Urothelium cell line (cell line): ENCODE measurements at regions not wholly inside any gene's neighbourhood (a gene's known extent, or its start where the extent isn't known, plus 50 kb on each side); places are given as distances from the start of the nearest gene placed in this dataset.
"Not testable (repeated sequence)": the region's sequence is repeated elsewhere in the genome, so short reads cannot be mapped to it uniquely, and the experiment has no call there.

Experiments used
- DNase-seq: peaks from one replicate; pipeline ENCODE4 v3.0.0; 2011; ENCODE audit warnings: low spot score, mixed read lengths
- FAIRE-seq: peaks from 2 replicates; lab custom pipeline; 2011; peaks lifted over from hg19 to GRCh38; lab: Jason Lieb, UNC

DNA sequence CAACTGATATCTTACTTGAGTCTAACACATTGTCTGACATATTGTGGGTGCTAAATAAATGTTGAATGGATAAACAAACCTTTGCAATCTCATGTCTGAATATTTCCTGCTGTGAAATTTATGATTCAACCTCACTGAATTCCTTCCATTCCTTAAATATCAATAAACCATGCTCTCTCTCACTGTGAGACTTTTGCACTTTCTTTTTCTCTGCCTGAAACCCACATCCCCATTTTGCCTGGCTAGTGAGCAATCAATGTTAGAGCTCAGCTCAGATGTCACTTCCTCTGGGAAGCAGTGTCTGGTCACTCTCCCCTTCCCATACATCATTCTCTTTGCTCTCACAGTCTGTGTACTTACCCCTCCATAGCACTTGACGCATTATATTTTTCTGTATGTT is 383.7 kb upstream of the TRPC7 start:
- FAIRE-seq, result no peak
- no peak for DNase-seq

DNA sequence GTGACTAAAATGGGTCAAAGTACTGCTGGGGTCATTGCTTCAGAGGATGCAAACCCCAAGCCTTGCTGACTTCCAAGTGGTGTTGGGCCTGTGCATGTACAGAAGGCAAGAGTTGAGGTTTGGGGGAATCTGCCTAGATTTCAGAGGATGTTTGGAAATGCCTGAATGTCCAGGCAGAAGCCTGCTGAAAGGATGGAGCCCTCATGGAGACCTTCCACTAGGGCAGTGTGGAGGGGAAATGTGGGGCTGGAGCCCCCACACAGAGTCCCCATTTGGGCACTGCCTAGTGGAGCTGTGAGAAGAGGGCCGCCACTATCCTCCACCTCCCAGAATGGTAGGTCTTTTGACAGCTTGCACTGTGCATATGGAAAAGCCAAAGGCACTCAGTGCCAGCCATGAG is 377.7 kb upstream of the TRPC7 start:
- FAIRE-seq, result no peak
- no peak for DNase-seq

DNA sequence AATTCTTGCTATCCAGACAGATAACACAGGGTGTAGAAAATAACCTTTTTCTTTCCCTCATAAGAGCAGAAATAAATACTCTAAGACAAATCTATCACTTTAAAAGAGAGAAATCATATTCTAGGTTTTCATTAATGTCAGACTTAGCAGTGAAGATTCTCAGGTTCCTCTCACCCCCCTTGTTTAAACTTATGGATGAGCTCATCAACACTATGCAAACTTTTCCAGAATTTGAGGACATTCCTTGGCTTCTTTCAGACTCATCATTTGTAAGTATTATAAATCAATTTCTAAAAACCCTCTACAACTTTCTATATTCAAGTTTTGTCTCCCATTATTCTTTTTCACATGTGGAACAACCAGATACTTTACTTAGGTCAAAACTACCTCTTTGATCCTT is 374.9 kb upstream of the TRPC7 start:
- no peak for FAIRE-seq
- no peak for DNase-seq

DNA sequence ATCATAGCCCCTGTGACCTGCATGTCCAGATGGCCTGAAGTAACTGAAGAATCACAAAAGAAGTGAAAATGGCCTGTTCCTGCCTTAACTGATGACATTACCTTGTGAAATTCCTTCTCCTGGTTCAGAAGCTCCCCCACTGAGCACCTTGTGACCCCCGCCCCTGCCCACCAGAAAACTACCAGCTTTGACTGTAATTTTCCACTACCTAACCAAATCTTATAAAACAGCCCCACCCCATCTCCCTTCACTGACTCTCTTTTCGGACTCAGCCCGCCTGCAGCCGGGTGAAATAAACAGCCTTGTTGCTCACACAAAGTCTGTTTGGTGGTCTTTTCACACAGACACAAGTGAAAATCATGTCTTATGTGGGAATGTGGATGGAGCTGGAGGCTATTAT is 373.9 kb upstream of the TRPC7 start:
- DNase-seq, FAIRE-seq: not testable (repeated sequence)

DNA sequence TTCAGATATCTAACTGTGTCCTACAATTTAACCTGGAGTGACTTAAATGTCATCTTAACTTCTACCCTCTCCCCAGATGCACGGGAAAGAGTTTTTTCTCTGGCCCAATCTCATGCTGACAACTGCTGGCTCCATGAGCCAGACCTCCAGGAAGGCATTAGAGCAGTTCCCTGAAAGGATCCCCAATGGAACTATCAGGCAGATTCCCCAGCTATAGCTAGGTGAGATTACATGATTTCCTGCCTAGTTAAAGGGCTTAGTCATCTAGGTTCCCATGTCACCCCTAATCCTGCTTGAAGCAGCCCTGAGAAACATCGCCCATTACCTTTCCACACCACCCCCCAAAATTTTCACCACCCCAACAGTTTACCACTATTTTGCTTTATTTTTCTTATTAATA is 373.5 kb upstream of the TRPC7 start:
- DNase-seq, result no peak
- no peak for FAIRE-seq

DNA sequence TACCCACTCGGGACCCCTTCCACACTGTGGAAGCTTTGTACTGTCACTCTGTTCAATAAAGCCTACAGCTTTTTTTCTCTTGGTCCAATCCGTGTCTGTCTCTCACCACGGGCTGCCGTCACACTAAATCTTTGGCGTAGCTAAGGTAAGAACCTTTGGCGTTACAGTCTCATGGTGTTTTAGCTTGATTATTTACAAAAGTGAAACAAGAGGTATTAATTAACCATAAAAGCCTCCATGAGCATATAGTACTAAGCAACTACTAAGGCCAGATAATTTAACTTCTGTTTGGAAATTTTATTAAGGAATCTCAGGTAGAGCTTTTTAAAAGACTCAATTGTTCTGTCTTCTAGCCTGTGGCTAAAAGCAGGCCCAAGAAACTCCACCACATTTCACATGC is 370.7 kb upstream of the TRPC7 start:
- no peak for FAIRE-seq

DNA sequence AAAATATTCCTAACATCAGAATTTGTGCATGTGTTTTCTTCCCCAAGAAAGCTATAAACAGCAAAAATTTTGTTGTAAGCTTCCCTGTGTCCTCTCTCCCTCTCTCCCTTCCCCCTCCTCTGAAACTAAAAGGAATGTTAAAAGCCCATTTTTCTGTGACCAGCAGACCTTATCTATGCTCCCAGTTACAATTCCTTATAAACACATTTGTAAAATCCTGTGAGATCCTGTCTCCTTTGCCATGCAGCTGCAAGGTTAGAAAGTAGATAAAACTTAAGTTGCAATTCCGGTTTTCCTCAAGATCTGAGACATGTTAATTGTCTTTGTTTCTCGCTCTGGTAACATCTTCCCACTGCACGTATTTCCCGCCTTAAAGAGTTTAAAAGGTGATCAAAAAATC is 370.3 kb upstream of the TRPC7 start:
- not testable (repeated sequence) for FAIRE-seq, DNase-seq

More for the DNA sequence above, 370.7 kb upstream of the TRPC7 start:
- no peak for DNase-seq

DNA sequence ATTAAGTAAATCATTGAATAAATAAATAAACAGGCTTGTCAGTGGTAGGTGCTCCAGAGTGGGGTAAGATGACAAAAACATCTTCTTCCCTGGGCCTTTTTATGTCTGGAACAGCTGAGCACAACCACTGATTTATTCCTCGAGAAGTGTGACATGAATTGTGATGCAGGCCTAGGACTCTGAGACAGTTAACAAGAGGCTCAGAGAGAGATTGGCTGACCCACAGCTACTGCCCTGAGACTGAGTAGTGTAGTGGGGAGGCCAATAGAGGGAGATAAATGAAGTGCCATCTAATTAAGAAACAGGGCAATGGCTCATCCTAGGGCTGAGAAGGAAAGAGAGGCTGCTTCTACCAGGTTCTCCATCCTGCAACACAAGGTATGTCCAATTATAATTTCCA is 369.3 kb upstream of the TRPC7 start:
- DNase-seq (no peak), FAIRE-seq (no peak)

DNA sequence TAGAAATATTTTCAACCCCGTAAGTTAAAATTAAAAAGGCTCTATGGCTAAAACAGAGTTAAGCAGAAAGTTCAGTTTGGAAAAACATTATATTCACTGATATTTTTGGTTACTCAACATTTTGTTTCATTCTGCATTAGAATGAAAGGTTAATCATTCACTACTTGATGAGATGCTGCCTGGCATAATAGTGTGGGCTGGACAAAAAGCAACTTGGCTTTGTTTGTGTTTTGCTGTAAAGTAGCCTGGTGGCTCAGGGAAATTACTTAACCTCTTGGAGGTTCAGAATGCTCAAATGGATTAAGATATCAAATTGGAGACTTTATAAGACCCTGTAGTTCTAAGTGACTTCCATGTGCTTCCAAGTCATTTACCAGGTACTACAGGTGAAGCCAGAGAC is 367.4 kb upstream of the TRPC7 start:
- DNase-seq, result no peak
- no peak for FAIRE-seq

DNA sequence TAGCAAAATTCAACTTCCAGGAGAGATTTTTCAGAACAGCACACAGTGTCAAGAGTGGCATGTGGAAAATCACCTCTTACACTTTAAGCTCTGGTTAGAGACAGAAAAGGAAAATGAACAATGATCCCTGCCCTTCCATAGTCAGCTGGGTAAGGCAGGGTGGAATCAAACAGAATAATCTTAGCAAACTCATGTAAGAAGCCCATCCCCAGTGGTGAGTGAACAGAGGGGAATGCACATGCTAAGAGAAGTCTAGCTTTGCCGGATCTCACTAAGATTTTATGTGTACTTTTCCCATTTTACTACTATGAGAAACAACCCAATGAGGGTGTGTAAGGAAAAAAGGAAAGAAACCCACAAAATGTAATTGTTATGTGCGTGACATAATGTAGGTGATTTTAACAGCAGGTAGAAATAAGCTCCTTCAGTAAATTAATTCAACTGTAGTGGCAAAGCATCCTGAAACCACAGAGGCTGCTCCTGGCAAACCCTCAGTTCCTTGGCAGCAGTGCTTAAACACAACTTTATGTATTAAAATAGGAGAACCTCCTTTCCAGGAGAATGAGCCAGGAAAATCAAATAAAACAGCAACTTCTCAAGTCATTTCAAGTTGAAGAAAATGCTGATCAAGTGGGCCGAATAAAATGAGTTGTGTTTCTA is 366.0 kb upstream of the TRPC7 start:
- FAIRE-seq, result no peak
- DNase-seq, result no peak

DNA sequence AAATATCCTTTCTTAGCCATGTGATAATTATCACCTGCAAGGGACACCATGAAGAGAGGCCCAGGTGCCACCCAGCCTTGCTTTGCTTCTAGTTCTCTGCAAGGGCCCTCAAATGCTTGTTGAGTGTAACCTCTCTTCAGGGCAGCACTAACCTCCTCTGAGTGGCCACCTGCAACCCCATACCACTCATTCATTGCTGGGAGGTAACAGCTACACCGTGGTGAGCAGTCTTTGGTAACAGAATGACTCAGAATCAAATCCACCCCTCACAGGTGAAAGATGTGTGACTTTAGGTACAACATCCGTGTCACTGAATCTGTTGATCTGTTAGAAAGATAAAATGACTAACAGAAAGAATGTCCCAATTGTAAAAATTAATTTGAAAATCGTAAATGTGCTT is 365.1 kb upstream of the TRPC7 start:
- DNase-seq, result no peak
- no peak for FAIRE-seq

DNA sequence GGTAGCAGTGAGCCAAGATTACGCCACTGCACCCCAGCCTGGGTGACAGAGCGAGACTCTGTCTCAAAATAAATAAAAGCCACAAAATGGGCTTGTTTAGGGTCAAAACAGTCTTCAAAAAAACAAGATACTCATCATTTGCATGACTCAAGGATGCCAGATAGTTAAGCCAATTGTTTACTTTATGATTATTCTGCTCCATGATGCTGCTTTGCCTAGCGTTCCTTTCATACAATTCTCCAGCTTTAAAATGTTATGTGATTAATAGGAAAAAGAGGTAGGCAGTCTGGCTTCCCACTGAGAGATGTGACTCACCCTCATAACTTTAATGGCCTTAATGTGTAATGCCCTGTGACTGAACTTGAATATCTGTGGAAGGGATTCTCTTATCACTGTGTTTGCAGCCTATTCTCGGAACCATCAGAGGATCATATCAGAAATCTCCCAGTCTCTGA is 364.6 kb upstream of the TRPC7 start:
- DNase-seq (peak; percentile 42), FAIRE-seq (no peak)

DNA sequence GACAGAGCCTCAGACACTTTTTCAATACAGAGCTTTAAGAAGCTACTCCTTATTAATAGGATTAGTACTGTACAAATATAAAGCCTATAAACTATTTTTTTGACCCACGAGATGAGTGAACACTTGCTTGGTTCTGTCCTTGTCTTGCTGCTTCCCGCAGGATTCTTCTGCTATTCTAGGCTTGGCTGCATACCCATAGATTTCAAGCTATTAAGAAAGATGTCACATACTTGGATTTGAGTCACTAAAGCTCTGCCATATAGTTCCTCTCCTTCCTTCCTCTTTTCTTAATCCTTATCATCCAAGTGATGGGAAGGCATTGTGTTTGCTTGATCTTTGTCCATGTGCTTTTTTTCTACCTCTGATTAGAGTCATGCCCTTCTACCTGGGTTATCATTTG is 361.2 kb upstream of the TRPC7 start:
- FAIRE-seq, result no peak
- DNase-seq, result no peak

DNA sequence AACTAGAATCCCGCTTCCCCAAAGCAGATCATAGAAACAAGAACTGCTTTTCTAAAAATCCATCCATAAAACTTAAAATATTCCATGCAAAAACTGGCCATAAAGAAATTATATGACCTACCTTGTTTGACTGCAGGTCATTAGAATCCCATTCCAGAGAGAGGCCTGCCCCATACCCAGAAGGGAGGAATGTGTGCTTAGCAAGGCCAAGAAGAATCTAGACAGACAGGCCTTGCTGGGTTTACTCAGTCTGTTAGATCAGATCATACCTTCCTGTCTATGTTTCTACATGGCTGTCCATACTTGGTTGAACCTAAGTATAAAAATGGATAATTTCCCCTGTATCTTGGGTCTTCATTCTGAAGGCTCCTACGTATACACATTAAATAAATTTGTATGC is 358.8 kb upstream of the TRPC7 start:
- DNase-seq (no peak), FAIRE-seq (no peak)

DNA sequence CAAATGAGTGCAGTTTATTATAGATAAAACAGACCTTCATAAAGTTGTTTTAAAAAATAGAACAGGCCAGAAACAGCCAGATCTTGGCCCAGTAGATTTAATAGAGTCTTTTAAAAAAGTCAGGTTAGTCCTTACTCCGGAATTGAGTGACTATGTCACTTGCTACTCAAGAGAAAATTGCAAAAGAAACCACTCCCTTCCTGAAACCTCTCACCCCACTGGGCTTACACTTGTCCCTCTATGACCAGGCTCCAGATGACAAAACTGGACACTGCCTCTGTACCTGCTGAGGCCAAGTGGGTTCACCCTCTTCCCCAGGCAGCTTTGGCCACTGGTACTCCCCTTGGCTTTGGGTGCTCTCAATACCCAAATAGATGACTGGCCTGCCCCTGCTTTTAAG is 357.2 kb upstream of the TRPC7 start:
- FAIRE-seq (no peak), DNase-seq (no peak)

DNA sequence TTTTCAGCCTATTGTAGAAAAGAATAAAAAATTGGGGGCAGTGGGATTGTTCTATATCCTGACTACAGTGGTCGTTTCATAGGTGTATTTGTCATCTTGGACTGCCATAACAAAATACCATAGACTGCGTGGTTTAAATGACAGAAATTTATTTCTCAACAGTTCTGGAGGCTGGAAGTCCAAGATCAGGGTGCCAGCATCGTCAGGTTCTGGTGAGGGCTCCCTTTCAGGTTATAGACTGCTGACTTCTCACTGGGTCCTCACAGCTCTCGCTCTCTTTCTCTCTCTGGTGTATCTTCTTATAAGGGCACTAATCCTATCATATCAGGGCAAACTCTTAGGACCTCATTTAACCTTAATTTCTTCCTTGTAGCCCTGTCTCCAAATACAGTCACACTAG is 356.7 kb upstream of the TRPC7 start:
- DNase-seq (no peak), FAIRE-seq (no peak)

DNA sequence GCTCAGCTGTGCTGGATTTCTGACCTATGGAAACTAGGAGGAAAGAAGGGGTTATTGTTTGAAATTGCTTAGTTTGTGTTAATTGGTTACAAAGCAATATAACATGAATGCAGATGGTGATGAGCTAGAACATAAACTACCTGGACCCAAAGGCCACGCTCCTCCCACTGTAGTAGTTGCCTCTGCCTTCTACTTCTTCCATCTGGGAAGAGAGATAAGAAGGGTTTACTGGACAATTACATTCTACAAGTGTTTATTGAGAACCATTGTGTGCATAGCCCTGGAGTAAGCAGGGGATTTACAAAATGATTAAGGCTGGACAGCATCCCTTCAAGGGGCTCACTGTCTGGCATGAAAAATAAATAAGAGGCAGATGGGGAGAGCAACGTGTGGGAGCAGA is 355.3 kb upstream of the TRPC7 start:
- DNase-seq, result no peak
- FAIRE-seq, result no peak

DNA sequence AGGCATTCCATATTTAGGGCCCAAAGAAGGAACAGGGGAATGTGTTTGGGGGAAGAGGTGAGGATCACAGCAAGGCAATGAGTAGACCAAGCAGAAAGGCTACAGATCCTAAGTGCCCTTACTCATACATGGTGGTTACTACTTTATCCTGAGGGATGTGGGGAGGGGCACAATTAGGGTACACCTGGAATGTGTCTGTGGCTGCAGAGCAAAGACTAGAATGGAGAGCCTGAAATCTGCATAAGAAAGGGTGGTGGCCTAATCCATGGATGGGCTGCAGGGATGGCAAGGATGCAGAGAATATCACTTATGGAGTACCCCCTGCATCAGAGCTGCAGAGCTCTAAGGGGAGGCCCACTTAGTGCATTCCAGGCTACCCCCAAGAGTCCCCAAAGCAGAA is 352.6 kb upstream of the TRPC7 start:
- FAIRE-seq (no peak), DNase-seq (no peak)

DNA sequence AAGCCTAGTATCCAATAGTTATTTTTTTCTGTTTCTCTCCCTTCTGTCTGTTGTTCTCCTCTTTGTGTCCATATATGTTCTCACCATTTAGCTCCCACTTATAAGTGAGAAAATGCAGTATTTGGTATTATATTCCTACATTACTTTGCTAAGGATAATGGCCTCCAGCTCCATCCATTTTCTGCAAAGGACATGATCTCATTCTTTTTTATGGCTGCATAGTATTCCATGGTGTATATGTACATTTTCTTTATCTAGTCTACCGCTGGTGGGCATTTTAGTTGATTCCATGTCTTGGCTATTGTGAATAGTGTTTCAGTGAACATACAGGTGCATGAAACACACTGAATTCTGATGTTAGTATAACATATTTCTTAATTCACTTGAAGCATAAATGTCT is 348.9 kb upstream of the TRPC7 start:
- FAIRE-seq (no peak), DNase-seq (no peak)

DNA sequence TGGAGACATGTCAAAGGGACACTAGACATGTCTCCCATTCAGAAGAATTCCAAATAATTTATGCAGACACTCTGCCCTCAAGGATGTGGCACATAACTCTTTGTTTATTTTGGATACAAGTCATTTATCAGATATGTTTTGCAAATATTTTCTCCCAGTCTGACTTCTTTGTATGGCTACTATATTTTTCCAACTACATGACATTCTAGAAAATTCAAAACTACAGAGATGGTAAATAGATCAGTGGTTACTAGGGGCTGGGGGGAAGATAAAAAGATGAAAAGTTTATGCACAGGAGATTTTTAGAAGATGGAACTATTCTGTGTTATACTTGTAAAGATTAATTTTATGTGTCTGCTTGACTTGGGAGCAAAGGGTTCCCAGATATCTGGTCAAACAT is 347.3 kb upstream of the TRPC7 start:
- DNase-seq, result no peak
- FAIRE-seq, result no peak

DNA sequence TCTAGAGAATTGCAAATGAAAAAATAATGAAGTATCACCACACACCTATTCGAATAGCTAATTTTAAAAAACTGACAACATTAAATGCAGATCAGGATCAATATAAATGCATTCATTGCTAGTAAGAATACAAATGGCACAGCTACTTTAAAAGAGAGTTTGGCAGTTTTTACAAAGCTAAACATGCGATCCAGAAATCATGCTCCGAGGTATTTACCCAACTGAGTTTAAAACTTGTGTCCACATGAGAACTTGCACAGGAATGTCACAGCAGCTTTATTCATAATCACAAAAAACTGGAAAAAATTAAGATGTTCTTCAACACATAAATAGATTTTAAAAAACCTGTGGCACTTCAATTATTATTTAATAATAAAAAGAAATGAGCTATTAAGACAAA is 345.5 kb upstream of the TRPC7 start:
- DNase-seq (no peak), FAIRE-seq (no peak)

DNA sequence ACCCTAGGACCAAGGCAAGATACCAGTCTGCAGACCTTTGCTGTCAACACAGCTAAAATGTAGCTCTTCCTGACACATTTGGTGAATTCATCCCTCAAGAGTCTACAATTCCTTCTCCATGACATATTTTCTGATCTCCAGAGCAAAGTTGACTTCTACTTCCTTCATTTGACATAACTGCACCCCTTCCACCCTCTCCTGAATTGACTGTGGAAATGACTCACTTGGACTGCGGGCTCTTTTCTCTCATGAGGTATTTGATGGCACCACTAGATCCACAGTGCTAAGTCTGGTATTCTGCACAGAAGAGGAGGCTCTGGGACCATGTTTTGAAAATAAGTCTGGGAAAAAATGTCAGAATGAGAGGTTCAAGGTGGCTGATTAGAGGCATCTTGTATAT is 338.4 kb upstream of the TRPC7 start:
- no peak for FAIRE-seq
- DNase-seq, result no peak

DNA sequence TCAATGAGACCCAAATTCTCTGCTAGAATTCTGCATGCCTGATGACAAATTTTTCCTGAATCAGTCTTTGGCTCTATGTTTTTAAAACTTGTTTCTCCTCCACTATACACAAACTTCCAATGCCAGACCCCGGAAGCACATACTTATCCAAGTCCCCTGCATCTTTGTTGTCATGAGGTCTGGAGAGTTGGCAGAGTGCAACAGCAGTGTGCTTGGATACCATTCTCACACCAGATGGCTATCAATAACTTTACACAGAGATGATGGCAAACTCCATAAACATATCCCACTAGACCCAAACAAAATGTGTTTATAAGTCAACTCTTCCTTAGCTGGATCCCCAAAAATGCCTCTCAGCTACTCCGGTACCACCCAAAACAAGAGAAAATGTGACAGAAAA is 337.7 kb upstream of the TRPC7 start:
- FAIRE-seq (no peak), DNase-seq (no peak)
